ENCODE measurements at regions not wholly inside any gene's neighbourhood (a gene's known extent, or its start where the extent isn't known, plus 50 kb on each side); places are given as distances from the start of the nearest gene placed in this dataset.

DNA sequence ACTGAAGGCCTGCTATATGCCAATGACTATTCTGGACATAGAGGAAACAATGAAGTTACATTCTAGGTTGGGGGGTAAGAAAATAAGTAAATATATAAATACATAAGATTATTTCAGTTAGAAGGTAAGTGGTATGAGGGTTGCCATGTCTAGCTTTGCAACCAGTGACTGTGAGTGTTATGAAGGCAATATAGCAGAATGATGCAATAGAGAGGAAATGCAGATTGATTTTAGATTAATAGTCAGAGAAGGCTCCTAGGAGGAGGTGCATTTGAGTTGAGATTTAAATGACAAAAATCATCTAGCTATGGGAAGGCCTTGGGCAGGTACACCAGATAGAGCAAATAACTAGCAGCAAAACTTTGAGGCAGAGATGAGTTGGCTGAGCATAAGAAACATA is 243.2 kb downstream of the FBXO8 start (continued):
- TF ChIP-seq HSF4 (CRISPR knock-in tag; IDR thresholded peaks at IDR 0.05; ENCODE audit: borderline replicate concordance) (no peak), TRIM24 (IDR thresholded peaks at IDR 0.05) (peak; percentile 85 to 91), ZBED1 (IDR thresholded peaks at IDR 0.05) (no peak), RHOXF2B (CRISPR knock-in tag; conservative IDR thresholded peaks at IDR 0.05) (no peak), ZEB2 (IDR thresholded peaks at IDR 0.05) (no peak), CEBPB (tag; IDR thresholded peaks at IDR 0.05) (peak; percentile 20; the same call in 1 of the 2 replicates), BCOR (IDR thresholded peaks at IDR 0.05) (no peak), ZNF316 (IDR thresholded peaks at IDR 0.05) (peak; percentile 19; the same call in 1 of the 2 replicates), ERF (CRISPR knock-in tag; IDR thresholded peaks at IDR 0.05) (no peak), HDAC2 (IDR thresholded peaks at IDR 0.05) (no peak)
- TF ChIP-seq, protein P1, sequence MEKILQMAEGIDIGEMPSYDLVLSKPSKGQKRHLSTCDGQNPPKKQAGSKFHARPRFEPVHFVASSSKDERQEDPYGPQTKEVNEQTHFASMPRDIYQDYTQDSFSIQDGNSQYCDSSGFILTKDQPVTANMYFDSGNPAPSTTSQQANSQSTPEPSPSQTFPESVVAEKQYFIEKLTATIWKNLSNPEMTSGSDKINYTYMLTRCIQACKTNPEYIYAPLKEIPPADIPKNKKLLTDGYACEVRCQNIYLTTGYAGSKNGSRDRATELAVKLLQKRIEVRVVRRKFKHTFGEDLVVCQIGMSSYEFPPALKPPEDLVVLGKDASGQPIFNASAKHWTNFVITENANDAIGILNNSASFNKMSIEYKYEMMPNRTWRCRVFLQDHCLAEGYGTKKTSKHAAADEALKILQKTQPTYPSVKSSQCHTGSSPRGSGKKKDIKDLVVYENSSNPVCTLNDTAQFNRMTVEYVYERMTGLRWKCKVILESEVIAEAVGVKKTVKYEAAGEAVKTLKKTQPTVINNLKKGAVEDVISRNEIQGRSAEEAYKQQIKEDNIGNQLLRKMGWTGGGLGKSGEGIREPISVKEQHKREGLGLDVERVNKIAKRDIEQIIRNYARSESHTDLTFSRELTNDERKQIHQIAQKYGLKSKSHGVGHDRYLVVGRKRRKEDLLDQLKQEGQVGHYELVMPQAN (IDR thresholded peaks at IDR 0.05; ENCODE audit: borderline replicate concordance): no peak
- TF ChIP-seq, protein P2, sequence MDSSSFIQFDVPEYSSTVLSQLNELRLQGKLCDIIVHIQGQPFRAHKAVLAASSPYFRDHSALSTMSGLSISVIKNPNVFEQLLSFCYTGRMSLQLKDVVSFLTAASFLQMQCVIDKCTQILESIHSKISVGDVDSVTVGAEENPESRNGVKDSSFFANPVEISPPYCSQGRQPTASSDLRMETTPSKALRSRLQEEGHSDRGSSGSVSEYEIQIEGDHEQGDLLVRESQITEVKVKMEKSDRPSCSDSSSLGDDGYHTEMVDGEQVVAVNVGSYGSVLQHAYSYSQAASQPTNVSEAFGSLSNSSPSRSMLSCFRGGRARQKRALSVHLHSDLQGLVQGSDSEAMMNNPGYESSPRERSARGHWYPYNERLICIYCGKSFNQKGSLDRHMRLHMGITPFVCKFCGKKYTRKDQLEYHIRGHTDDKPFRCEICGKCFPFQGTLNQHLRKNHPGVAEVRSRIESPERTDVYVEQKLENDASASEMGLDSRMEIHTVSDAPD (CRISPR knock-in tag; IDR thresholded peaks at IDR 0.05): no peak

All from K562 (cell line).